HEK293T (cell line): ENCODE measurements at regions not wholly inside any gene's neighbourhood (a gene's known extent, or its start where the extent isn't known, plus 50 kb on each side); places are given as distances from the start of the nearest gene placed in this dataset.

Experiments
- BHLHE40 ChIP-seq: fragments of 450-650 bp; IDR thresholded peaks from 2 replicates; pipeline ENCODE4 v1.6.1; 2016; ENCODE audit warnings: mild to moderate bottlenecking, moderate library complexity, borderline replicate concordance
- ELF4 ChIP-seq: fragments of 450-650 bp; IDR thresholded peaks from 2 replicates; pipeline ENCODE4 v1.6.1; 2017; ENCODE audit warnings: antibody characterized with exemption
- FOXA1 ChIP-seq: fragments of 450-650 bp; IDR thresholded peaks from 2 replicates; pipeline ENCODE4 v1.6.1; 2016; ENCODE audit warnings: mild to moderate bottlenecking
- FOXK2 ChIP-seq: fragments of 450-650 bp; IDR thresholded peaks from 2 replicates; pipeline ENCODE4 v1.6.1; 2016; ENCODE audit warnings: mild to moderate bottlenecking
- FOXM1 ChIP-seq: fragments of 450-650 bp; IDR thresholded peaks from 2 replicates; pipeline ENCODE4 v1.6.1; 2017; ENCODE audit warnings: mild to moderate bottlenecking, borderline replicate concordance
- HDGF ChIP-seq: fragments of 450-650 bp; IDR thresholded peaks from 2 replicates; pipeline ENCODE4 v1.6.1; 2017; ENCODE audit warnings: antibody characterized with exemption, borderline replicate concordance
- L3MBTL2 ChIP-seq: fragments of 450-650 bp; conservative IDR thresholded peaks from 2 replicates; pipeline ENCODE4 v1.6.1; 2016; ENCODE audit warnings: mild to moderate bottlenecking
- LEF1 ChIP-seq: fragments of 450-650 bp; IDR thresholded peaks from 2 replicates; pipeline ENCODE4 v1.6.1; 2017; ENCODE audit warnings: mild to moderate bottlenecking, borderline replicate concordance
- NFRKB ChIP-seq: fragments of 450-650 bp; IDR thresholded peaks from 2 replicates; pipeline ENCODE4 v1.6.1; 2016; ENCODE audit warnings: mild to moderate bottlenecking, moderate library complexity
- SP1 ChIP-seq: fragments of 450-650 bp; IDR thresholded peaks from 2 replicates; pipeline ENCODE4 v1.6.1; 2017
- ZNF384 ChIP-seq: fragments of 450-650 bp; IDR thresholded peaks from 2 replicates; pipeline ENCODE4 v1.6.1; 2016

GRCh38 chr3:107133891-107134290 is 243.3 kb upstream of the CCDC54 start:
- TF ChIP-seq SP1: no peak
- TF ChIP-seq NFRKB: no peak
- TF ChIP-seq FOXA1: no peak
- no peak for TF ChIP-seq ELF4
- TF ChIP-seq FOXM1: no peak
- TF ChIP-seq BHLHE40: no peak
- no peak for TF ChIP-seq L3MBTL2
- no peak for TF ChIP-seq HDGF
- TF ChIP-seq FOXK2: no peak
- TF ChIP-seq ZNF384: no peak
- no peak for TF ChIP-seq LEF1
